Astrocyte (in vitro differentiated cells and primary cell): ENCODE measurements at regions not wholly inside any gene's neighbourhood (a gene's known extent, or its start where the extent isn't known, plus 50 kb on each side); places are given as distances from the start of the nearest gene placed in this dataset.

ENCODE experiments used
- CTCF ChIP-seq: IDR thresholded peaks from 2 replicates; pipeline ENCODE4 v1.5.1; 2011; ENCODE audit warnings: low read depth, mild to moderate bottlenecking, inconsistent platforms, low read length, moderate library complexity; ENCODE audit not compliant: insufficient read depth
- EZH2 ChIP-seq: IDR thresholded peaks from 2 replicates; pipeline ENCODE4 v1.6.1; 2012; ENCODE audit warnings: mild to moderate bottlenecking, low read length, inconsistent platforms; ENCODE audit not compliant: insufficient read depth

- TF ChIP-seq CTCF (no peak), EZH2 (no peak)
These were observed 604.0 kb upstream of the LMCD1 start for GRCh38 chr3:7897655-7898054.
